ENCODE measurements at regions not wholly inside any gene's neighbourhood (a gene's known extent, or its start where the extent isn't known, plus 50 kb on each side); places are given as distances from the start of the nearest gene placed in this dataset.

DNA sequence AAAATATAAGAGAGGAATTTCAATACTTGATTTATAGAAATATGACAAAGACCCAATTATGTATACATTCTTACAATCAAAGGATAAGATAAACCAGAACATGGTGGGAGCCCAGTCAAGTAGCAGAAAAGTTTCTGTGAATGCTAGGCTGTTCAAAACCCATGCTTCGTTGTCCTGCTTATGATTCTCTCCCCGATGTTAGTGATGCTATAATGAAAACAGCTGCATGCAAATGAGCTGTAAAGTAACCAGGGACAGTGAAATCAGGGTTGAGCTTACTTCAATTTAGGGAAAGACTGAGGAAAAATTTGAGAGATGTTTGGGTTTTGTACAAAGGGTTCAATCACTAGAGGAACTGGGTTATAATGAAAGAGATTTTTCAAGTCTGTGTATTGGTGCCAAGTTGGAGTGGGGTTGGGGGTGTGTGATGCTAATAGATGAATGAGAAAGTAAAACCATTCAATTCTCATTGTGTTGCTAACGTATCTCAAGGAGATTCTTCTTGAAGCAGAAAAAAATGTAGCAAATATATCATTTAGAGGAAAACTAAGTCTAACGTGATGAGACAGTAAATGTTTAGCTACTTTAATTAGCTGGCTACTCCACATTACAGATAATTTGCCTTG, 59.3 kb upstream of the PPP1R2C start:
- TF ChIP-seq YY1 (IDR thresholded peaks at IDR 0.05; ENCODE audit: insufficient read depth, insufficient read length) (no peak), ZNF274 (IDR thresholded peaks at IDR 0.05; ENCODE audit: low read depth, low read length) (no peak)

All from NT2/D1 (cell line).